Uterus (tissue), 3 donors: ENCODE measurements at regions not wholly inside any gene's neighbourhood (a gene's known extent, or its start where the extent isn't known, plus 50 kb on each side); places are given as distances from the start of the nearest gene placed in this dataset.

Experiments used
- DNase-seq, 2 donors: peaks; one replicate each; pipeline ENCODE4 v3.0.0-alpha.2; 2019 to 2020
- H3K27ac ChIP-seq, 2 donors: fragments of 200-600 bp; sonication (generic); 1 replicate in 1 of 2; 2 replicates in 1 of 2; pipeline ENCODE4 v1.5.1; 2016 to 2018
- H3K27me3 ChIP-seq, 2 donors: fragments of 200-600 bp; sonication (generic); one replicate each; pipeline ENCODE4 v1.5.1; 2018 to 2019; ENCODE audit warnings: control low read depth in 1 of 2
- H3K36me3 ChIP-seq, 2 donors: fragments of 200-600 bp; sonication (generic); one replicate each; pipeline ENCODE4 v1.5.1; 2019; ENCODE audit warnings: control low read depth in 1 of 2
- H3K4me1 ChIP-seq, 2 donors: fragments of 200-600 bp; sonication (generic); one replicate each; pipeline ENCODE4 v1.5.1; 2018 to 2019; ENCODE audit warnings: control low read depth in 1 of 2
- H3K4me3 ChIP-seq, 2 donors: fragments of 200-600 bp; sonication (generic); 1 replicate in 1 of 2; 2 replicates in 1 of 2; pipeline ENCODE4 v1.5.1; 2018 to 2019; ENCODE audit warnings: mild to moderate bottlenecking in 1 of 2
- H3K9me3 ChIP-seq, 2 donors: fragments of 200-600 bp; sonication (generic); one replicate each; pipeline ENCODE4 v1.5.1; 2019; ENCODE audit warnings: control low read depth in 1 of 2
- CTCF ChIP-seq, 4 experiments: fragments of 200-600 bp in 2 of 4; fragments of 450-650 bp in 2 of 4; sonication (generic) in 2 of 4; IDR thresholded peaks; one replicate each; pipeline ENCODE4 v1.5.1; 2016 to 2019; ENCODE audit warnings: antibody characterized with exemption in 4 of 4, mild to moderate bottlenecking in 2 of 4, moderate library complexity in 1 of 4
- POLR2A ChIP-seq, 2 donors: fragments of 450-650 bp; IDR thresholded peaks; one replicate each; pipeline ENCODE4 v1.6.1; 2016; ENCODE audit warnings: antibody characterized with exemption in 2 of 2, mild to moderate bottlenecking in 1 of 2, moderate library complexity in 1 of 2
- intact Hi-C: fragments of 100-400 bp; cut with DNase I; formaldehyde crosslinking; loops from one replicate; pipeline ENCODE4 v1.15.1; 2023; ENCODE audit warnings: low total_unique reads
- donor health status: DM: yes; HTN: yes; CAD: no.

DNA sequence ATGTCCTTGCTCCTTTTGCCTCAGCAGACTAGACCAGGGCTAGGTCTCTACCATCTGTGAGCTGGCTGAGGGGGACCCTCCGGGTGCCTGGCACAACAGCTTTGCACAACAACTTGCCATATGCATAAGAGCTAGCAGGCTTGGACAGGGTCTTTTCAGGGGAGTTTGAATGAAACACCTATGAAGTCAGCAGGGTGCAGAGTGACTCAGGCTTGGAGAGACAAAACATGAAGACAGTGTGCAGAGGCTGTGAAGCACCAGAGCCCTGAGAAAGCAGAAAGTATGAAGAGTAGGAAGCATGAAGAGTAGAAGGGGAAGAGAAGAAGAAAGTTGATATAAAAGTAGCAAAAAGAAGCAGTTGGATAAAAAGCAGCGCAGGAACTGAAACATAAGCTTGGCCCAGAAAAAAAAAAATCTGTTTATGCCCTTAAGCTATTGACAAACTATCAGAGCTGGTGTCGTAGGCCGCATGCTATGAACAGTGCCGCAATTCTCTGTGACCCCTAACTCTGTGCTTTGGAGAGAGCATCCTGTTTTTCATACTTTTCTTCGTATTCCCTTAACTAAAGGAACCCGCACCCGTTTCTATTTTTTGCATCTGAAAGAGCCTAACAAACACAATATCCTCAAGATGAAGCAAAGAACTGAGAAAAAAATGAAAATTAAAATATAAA lies 52.7 kb upstream of the FAM216B start:
- Histone ChIP-seq H3K36me3 (no peaks in the 10 kb centered on the region), H3K4me3 (no peak overlapping the region), H3K9me3 (no peaks in the 10 kb centered on the region), H3K27ac (no peak overlapping the region), H3K4me1 (no peaks in the 10 kb centered on the region), H3K27me3 (no peaks in the 10 kb centered on the region)
- no peak for TF ChIP-seq CTCF (IDR thresholded peaks at IDR 0.05)
- intact Hi-C loops, result no loop called here
- no peak for DNase-seq

GRCh38 chr13:42729857-42730402 lies 51.5 kb upstream of the FAM216B start:
- no peaks in the 10 kb centered on the region for H3K36me3 ChIP-seq
- no peak for DNase-seq
- intact Hi-C loops, result no loop called here
- H3K4me1 ChIP-seq, result no peaks in the 10 kb centered on the region
- no peak overlapping the region for H3K27ac ChIP-seq
- H3K9me3 ChIP-seq, result no peaks in the 10 kb centered on the region
- no peaks in the 10 kb centered on the region for H3K27me3 ChIP-seq
- TF ChIP-seq CTCF (IDR thresholded peaks at IDR 0.05) (no peak), POLR2A (IDR thresholded peaks at IDR 0.05) (no peak)
- no peak overlapping the region for H3K4me3 ChIP-seq
